Liver (tissue), 3 donors: ENCODE measurements at regions not wholly inside any gene's neighbourhood (a gene's known extent, or its start where the extent isn't known, plus 50 kb on each side); places are given as distances from the start of the nearest gene placed in this dataset.

Experiments used
- ATF3 ChIP-seq: IDR thresholded peaks from 2 replicates; pipeline ENCODE4 v1.6.1; 2016; ENCODE audit warnings: antibody characterized with exemption
- CTCF ChIP-seq: fragments of 150-350 bp; IDR thresholded peaks from 2 replicates; pipeline ENCODE4 v1.5.1; 2017; ENCODE audit warnings: improper control_type of control experiment, low read depth, low read length; ENCODE audit not compliant: missing input control
- EGR1 ChIP-seq, 2 donors: IDR thresholded peaks; 2 replicates each; pipeline ENCODE4 v1.6.1; 2016 to 2018; ENCODE audit warnings: antibody characterized with exemption in 2 of 2, low read depth in 2 of 2
- FOXA1 ChIP-seq: IDR thresholded peaks from 2 replicates; pipeline ENCODE4 v1.6.1; 2016; ENCODE audit warnings: antibody characterized with exemption
- GABPA ChIP-seq, 2 donors: IDR thresholded peaks in 1 of 2; conservative IDR thresholded peaks in 1 of 2; 2 replicates each; pipeline ENCODE4 v1.6.1; 2016; ENCODE audit warnings: antibody characterized with exemption in 2 of 2, mild to moderate bottlenecking in 1 of 2, moderate library complexity in 1 of 2
- JUND ChIP-seq, 2 donors: IDR thresholded peaks; 2 replicates each; pipeline ENCODE4 v1.6.1; 2016; ENCODE audit warnings: antibody characterized with exemption in 2 of 2
- MAX ChIP-seq: IDR thresholded peaks from 2 replicates; pipeline ENCODE4 v1.6.1; 2016; ENCODE audit warnings: antibody characterized with exemption
- RAD21 ChIP-seq, 2 donors: IDR thresholded peaks; 2 replicates each; pipeline ENCODE4 v1.6.1; 2016; ENCODE audit warnings: antibody characterized with exemption in 2 of 2, mild to moderate bottlenecking in 2 of 2
- RXRA ChIP-seq, 2 donors: IDR thresholded peaks; 2 replicates each; pipeline ENCODE4 v1.6.1; 2017 to 2018; ENCODE audit warnings: antibody characterized with exemption in 2 of 2, mild to moderate bottlenecking in 1 of 2
- SP1 ChIP-seq: IDR thresholded peaks from 2 replicates; pipeline ENCODE4 v1.6.1; 2018; ENCODE audit warnings: antibody characterized with exemption, mild to moderate bottlenecking
- TAF1 ChIP-seq: conservative IDR thresholded peaks from 2 replicates; pipeline ENCODE4 v1.6.1; 2016; ENCODE audit warnings: antibody characterized with exemption, mild to moderate bottlenecking
- YY1 ChIP-seq: IDR thresholded peaks from 2 replicates; pipeline ENCODE4 v1.6.1; 2016; ENCODE audit warnings: antibody characterized with exemption, mild to moderate bottlenecking
- ZBTB33 ChIP-seq: IDR thresholded peaks from 2 replicates; pipeline ENCODE4 v1.6.1; 2016; ENCODE audit warnings: antibody characterized with exemption
- donor health status: healthy.
- donor health status: healthy.

- TF ChIP-seq CTCF = no peak
- no peak for TF ChIP-seq JUND (IDR thresholded peaks at IDR 0.05)
- TF ChIP-seq ATF3 = no peak
- no peak for TF ChIP-seq MAX
- TF ChIP-seq RXRA (IDR thresholded peaks at IDR 0.05) = no peak
- no peak for TF ChIP-seq YY1
- TF ChIP-seq EGR1 (IDR thresholded peaks at IDR 0.05; ENCODE audit: low read depth in 2 of 2) = no peak
- TF ChIP-seq SP1 = no peak
- TF ChIP-seq GABPA (IDR thresholded peaks at IDR 0.05 in 1 of 2, conservative IDR thresholded peaks at IDR 0.05 in 1 of 2) = no peak
- no peak for TF ChIP-seq TAF1
- no peak for TF ChIP-seq RAD21 (IDR thresholded peaks at IDR 0.05)
- TF ChIP-seq FOXA1 = no peak
- TF ChIP-seq ZBTB33 = no peak
Observed at GRCh38 chr15:39391230-39391629, 189.6 kb upstream of the THBS1 start.
